ENCODE measurements at regions not wholly inside any gene's neighbourhood (a gene's known extent, or its start where the extent isn't known, plus 50 kb on each side); places are given as distances from the start of the nearest gene placed in this dataset.
"Not testable (repeated sequence)": the region's sequence is repeated elsewhere in the genome, so short reads cannot be mapped to it uniquely, and the experiment has no call there.

DNA sequence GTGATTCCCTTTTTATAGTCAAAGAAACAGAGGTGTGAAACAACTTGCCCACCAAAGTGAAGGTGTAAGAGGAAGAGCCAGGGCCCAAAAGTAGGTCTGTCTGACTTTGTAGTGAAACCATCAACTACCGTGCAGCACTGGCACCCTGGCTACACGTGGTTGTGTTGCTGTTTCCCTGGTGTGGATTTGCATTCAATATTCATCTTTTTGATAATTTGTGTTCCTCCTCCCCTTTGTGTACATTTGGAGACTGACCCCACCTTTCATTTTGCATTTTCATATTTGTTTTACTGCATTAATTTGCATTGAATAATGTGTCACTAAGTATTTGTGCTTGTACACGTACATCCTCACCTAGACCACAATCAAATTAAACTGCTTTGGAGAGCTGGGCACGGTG is 873.8 kb upstream of the WWC1 start:
- DNase-seq (ENCODE audit: low spot score): no peak
- no peak for TF ChIP-seq CTCF (IDR thresholded peaks at IDR 0.05; ENCODE audit: extremely low read depth, missing control alignments)

GRCh38 chr5:167425161-167425560 is 866.3 kb upstream of the WWC1 start:
- TF ChIP-seq CTCF (IDR thresholded peaks at IDR 0.05; ENCODE audit: extremely low read depth, missing control alignments): no peak
- no peak for DNase-seq (ENCODE audit: low spot score)

DNA sequence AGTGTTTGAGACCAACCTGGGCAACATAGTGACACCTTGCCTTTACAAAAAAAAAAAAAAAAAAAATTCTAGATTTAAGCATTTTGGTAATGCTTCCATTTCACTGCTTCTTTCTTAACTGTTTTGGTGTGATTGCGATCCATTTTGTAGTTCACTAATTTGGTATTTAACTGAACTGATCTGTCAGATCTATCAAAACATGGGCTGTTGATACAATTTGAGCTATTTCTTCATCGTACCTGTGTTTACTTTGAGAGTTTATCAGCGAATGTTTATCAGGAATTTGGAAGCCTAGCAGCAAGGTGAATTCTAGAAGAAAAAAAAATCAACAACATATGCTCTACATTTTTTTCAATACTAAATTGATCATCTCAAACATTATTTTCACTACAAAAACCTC is 864.9 kb upstream of the WWC1 start:
- no peak for DNase-seq (ENCODE audit: low spot score)
- no peak for TF ChIP-seq CTCF (IDR thresholded peaks at IDR 0.05; ENCODE audit: extremely low read depth, missing control alignments)

DNA sequence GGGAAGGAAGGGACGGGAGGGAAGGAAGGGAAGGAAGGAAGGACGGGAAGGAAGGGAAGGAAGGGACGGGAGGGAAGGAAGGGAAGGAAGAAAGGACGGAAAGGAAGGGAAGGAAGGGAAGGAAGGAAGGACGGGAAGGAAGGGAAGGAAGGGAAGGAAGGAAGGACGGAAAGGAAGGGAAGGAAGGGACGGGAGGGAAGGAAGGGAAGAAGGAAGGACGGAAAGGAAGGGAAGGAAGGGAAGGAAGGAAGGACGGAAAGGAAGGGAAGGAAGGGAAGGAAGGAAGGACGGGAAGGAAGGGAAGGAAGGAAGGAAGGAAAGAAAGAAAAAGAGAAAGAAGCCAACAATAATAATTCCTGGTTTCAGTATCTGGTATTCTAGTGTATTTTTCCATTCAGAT is 863.8 kb upstream of the WWC1 start:
- DNase-seq (ENCODE audit: low spot score): not testable (repeated sequence)

DNA sequence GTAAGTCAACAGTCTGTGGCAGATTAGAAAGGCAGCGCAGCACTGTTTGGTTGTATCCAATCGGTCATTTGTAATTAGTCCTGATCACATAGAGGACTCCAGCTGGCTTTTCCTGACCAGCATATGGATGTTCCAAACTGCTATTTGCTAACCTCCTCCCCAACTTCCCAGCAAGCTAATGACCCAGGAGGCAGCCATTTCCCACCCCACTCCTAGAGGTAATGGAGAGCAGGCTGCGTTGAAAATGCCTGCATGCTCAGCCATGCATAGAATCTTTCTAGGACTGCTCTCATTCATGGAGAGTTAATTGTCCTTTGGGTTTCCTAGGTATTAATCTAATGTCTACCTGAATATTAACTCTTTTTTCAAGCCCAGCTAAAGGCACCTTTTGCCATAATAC is 850.6 kb upstream of the WWC1 start:
- TF ChIP-seq CTCF (IDR thresholded peaks at IDR 0.05; ENCODE audit: extremely low read depth, missing control alignments): no peak
- no peak for DNase-seq (ENCODE audit: low spot score)

- DNase-seq (ENCODE audit: low spot score): no peak
- no peak for TF ChIP-seq CTCF (IDR thresholded peaks at IDR 0.05; ENCODE audit: extremely low read depth, missing control alignments)
Measured at GRCh38 chr5:167442922-167443321, 848.5 kb upstream of the WWC1 start.

DNA sequence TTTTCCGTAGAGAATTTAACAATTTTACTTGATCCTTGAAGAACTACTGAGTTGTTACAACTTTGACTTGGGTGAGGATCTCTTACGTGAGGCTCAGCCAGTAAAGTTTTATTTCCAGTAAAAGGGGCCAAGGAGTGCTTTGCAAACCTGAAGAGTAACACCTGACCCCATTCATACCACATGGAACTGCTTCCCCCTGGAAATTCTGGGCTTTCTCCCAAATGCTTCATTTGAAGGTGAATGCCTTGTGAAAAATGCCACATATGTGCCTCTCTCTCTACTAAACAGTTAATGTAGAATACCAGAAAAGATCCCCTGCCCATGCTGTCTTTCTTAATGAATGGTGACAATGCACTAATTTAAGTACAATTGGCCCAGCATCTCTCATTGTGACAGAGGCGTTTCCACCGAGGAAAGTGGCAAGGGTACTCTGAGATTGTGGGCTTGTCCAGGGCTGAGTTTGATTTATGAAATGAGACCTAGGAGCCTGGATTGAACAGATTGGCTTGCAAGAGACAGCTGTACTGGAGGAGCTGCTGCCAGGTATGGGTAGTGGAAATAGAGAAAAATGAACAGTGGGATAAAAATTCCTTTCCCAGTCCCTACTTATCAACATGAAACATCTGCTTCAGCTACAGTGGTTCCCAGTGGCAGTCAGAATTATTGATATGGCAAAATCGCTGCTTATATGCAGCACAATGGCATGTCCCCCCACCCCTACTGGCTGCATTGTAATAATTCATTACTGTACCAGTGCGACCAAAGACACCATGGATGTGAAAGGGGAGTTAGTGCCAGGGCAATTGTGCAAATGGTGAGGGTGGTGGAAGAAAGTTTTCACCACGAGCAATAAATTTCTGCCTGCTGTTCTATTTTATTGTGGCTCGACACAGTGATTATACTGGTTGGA is 843.7 kb upstream of the WWC1 start:
- no peak for DNase-seq (ENCODE audit: low spot score)
- no peak for TF ChIP-seq CTCF (IDR thresholded peaks at IDR 0.05; ENCODE audit: extremely low read depth, missing control alignments)

- TF ChIP-seq CTCF (IDR thresholded peaks at IDR 0.05; ENCODE audit: extremely low read depth, missing control alignments): no peak
- DNase-seq (ENCODE audit: low spot score): no peak
Measured at GRCh38 chr5:167448376-167448775, 843.1 kb upstream of the WWC1 start.
